HEK293T (cell line): ENCODE measurements at regions not wholly inside any gene's neighbourhood (a gene's known extent, or its start where the extent isn't known, plus 50 kb on each side); places are given as distances from the start of the nearest gene placed in this dataset.

Experiments used
- CTCF ChIA-PET: fragments of 350-600 bp; formaldehyde crosslinking; extraction: SDS; loops from one replicate; lab custom pipeline; 2021; ENCODE audit warnings: antibody characterized with exemption, inconsistent platforms; lab: Yijun Ruan, JAX
- POLR2A ChIA-PET: fragments of 350-600 bp; formaldehyde crosslinking; extraction: SDS; loops from one replicate; lab custom pipeline; 2020; ENCODE audit warnings: antibody characterized with exemption, inconsistent platforms; lab: Yijun Ruan, JAX
- DNase-seq: peaks from one replicate; pipeline ENCODE4 v3.0.0; 2012; ENCODE audit warnings: mixed read lengths; ENCODE audit errors: extremely low spot score
- ARNT ChIP-seq: fragments of 450-650 bp; IDR thresholded peaks from 2 replicates; pipeline ENCODE4 v1.6.1; 2017; ENCODE audit warnings: mild to moderate bottlenecking
- BHLHE40 ChIP-seq: fragments of 450-650 bp; IDR thresholded peaks from 2 replicates; pipeline ENCODE4 v1.6.1; 2016; ENCODE audit warnings: mild to moderate bottlenecking, moderate library complexity, borderline replicate concordance
- CTBP1 ChIP-seq: fragments of 450-650 bp; IDR thresholded peaks from 2 replicates; pipeline ENCODE4 v1.6.1; 2016; ENCODE audit warnings: borderline replicate concordance
- ELF4 ChIP-seq: fragments of 450-650 bp; IDR thresholded peaks from 2 replicates; pipeline ENCODE4 v1.6.1; 2017; ENCODE audit warnings: antibody characterized with exemption
- FOXA1 ChIP-seq: fragments of 450-650 bp; IDR thresholded peaks from 2 replicates; pipeline ENCODE4 v1.6.1; 2016; ENCODE audit warnings: mild to moderate bottlenecking
- FOXK2 ChIP-seq: fragments of 450-650 bp; IDR thresholded peaks from 2 replicates; pipeline ENCODE4 v1.6.1; 2016; ENCODE audit warnings: mild to moderate bottlenecking
- FOXM1 ChIP-seq: fragments of 450-650 bp; IDR thresholded peaks from 2 replicates; pipeline ENCODE4 v1.6.1; 2017; ENCODE audit warnings: mild to moderate bottlenecking, borderline replicate concordance
- HDGF ChIP-seq: fragments of 450-650 bp; IDR thresholded peaks from 2 replicates; pipeline ENCODE4 v1.6.1; 2017; ENCODE audit warnings: antibody characterized with exemption, borderline replicate concordance
- L3MBTL2 ChIP-seq: fragments of 450-650 bp; conservative IDR thresholded peaks from 2 replicates; pipeline ENCODE4 v1.6.1; 2016; ENCODE audit warnings: mild to moderate bottlenecking
- LEF1 ChIP-seq: fragments of 450-650 bp; IDR thresholded peaks from 2 replicates; pipeline ENCODE4 v1.6.1; 2017; ENCODE audit warnings: mild to moderate bottlenecking, borderline replicate concordance
- NFRKB ChIP-seq: fragments of 450-650 bp; IDR thresholded peaks from 2 replicates; pipeline ENCODE4 v1.6.1; 2016; ENCODE audit warnings: mild to moderate bottlenecking, moderate library complexity
- SP1 ChIP-seq: fragments of 450-650 bp; IDR thresholded peaks from 2 replicates; pipeline ENCODE4 v1.6.1; 2017
- SUZ12 ChIP-seq: fragments of 450-650 bp; IDR thresholded peaks from 2 replicates; pipeline ENCODE4 v1.6.1; 2016; ENCODE audit warnings: mild to moderate bottlenecking
- TARDBP ChIP-seq: fragments of 450-650 bp; IDR thresholded peaks from 2 replicates; pipeline ENCODE4 v1.6.1; 2016
- ZNF384 ChIP-seq: fragments of 450-650 bp; IDR thresholded peaks from 2 replicates; pipeline ENCODE4 v1.6.1; 2016
- TF ChIP-seq, protein P1 (sequence below): fragments of 450-650 bp; IDR thresholded peaks from 2 replicates; pipeline ENCODE4 v1.6.1; 2016

- no peak for DNase-seq
- ChIA-PET CTCF (interaction anchor here (1.7 kb wide), 1 partner anchor 11 kb away, joined by 5 read pairs; no protein-coding TSS in a partner anchor), POLR2A (no interaction called here)
- TF ChIP-seq FOXM1 (no peak), SUZ12 (no peak), FOXA1 (no peak), L3MBTL2 (no peak), CTBP1 (no peak), FOXK2 (no peak), NFRKB (no peak), BHLHE40 (no peak)
- TF ChIP-seq, protein P1, sequence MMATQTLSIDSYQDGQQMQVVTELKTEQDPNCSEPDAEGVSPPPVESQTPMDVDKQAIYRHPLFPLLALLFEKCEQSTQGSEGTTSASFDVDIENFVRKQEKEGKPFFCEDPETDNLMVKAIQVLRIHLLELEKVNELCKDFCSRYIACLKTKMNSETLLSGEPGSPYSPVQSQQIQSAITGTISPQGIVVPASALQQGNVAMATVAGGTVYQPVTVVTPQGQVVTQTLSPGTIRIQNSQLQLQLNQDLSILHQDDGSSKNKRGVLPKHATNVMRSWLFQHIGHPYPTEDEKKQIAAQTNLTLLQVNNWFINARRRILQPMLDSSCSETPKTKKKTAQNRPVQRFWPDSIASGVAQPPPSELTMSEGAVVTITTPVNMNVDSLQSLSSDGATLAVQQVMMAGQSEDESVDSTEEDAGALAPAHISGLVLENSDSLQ = no peak
Observed at GRCh38 chr10:98323221-98324164, 55.5 kb upstream of the LOXL4 start.

- TF ChIP-seq FOXM1 (no peak), CTBP1 (no peak), NFRKB (no peak), ARNT (no peak), BHLHE40 (no peak), SP1 (no peak), ZNF384 (no peak), FOXK2 (no peak), TARDBP (no peak), SUZ12 (no peak), FOXA1 (no peak), ELF4 (no peak), L3MBTL2 (no peak), HDGF (no peak)
- TF ChIP-seq, protein P1 = no peak
- ChIA-PET POLR2A (no interaction called here), CTCF (no interaction called here)
- no peak for DNase-seq
Observed at GRCh38 chr10:98321186-98321780, 53.3 kb upstream of the LOXL4 start.

GRCh38 chr10:98320486-98321185 is 52.6 kb upstream of the LOXL4 start:
- no peak for TF ChIP-seq LEF1
- no peak for TF ChIP-seq FOXK2
- TF ChIP-seq NFRKB = no peak
- TF ChIP-seq CTBP1 = no peak
- no peak for TF ChIP-seq FOXM1
- no peak for TF ChIP-seq TARDBP
- ChIA-PET CTCF (no interaction called here), POLR2A (no interaction called here)
- DNase-seq = no peak

DNA sequence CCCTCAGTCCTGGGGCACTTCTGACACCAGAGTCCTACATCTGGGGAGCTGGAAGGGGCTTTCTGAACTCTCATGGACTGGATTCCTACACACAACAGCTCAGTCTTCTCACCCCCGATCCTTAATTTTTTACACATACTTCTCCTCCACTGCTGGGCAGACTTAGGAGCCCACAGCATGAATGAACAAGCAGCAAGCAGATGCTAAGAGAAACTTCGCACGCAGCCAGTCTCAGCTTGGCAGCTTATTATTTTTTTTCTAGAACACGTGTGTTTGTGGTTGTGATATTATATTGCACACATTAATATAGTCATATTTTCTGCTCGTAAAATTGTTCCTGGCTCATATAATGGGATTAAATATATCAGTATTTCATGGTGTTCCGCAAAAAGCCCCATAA is 50.9 kb upstream of the LOXL4 start:
- TF ChIP-seq SUZ12 (no peak), NFRKB (no peak), TARDBP (no peak), FOXA1 (no peak), CTBP1 (no peak), SP1 (no peak)
- TF ChIP-seq, protein P1 = no peak
- no peak for DNase-seq
- ChIA-PET POLR2A (no interaction called here), CTCF (interaction anchor here (2.8 kb wide), 1 partner anchor 10 kb away, joined by 9 read pairs; no protein-coding TSS in a partner anchor)
